GM19455 (cell line): ENCODE measurements at regions not wholly inside any gene's neighbourhood (a gene's known extent, or its start where the extent isn't known, plus 50 kb on each side); places are given as distances from the start of the nearest gene placed in this dataset.
A peak's percentile ranks its signal among the peaks of the same experiment; 100 is the strongest.
"Not testable (repeated sequence)": the region's sequence is repeated elsewhere in the genome, so short reads cannot be mapped to it uniquely, and the experiment has no call there.

Source experiments
- ATAC-seq: cut with Tn5 transposase; IDR thresholded peaks from one replicate; pipeline ENCODE4 v1.9.1; 2021; ENCODE audit not compliant: unreplicated experiment

GRCh38 chr11:109668973-109669634 lies 247.1 kb downstream of the C11orf87 start:
- no peak for ATAC-seq

- no peak for ATAC-seq
These were observed 255.2 kb downstream of the C11orf87 start for GRCh38 chr11:109677231-109677630.

- no peak for ATAC-seq
These were observed 255.9 kb downstream of the C11orf87 start for GRCh38 chr11:109677876-109678275.

- no peak for ATAC-seq
These were observed 258.1 kb downstream of the C11orf87 start for GRCh38 chr11:109680127-109680526.

GRCh38 chr11:109682788-109683187 lies 260.8 kb downstream of the C11orf87 start:
- not testable (repeated sequence) for ATAC-seq

GRCh38 chr11:109695696-109696095 lies 273.7 kb downstream of the C11orf87 start:
- no peak for ATAC-seq

GRCh38 chr11:109696191-109696897 lies 274.4 kb downstream of the C11orf87 start:
- ATAC-seq: no peak

- peak; percentile 90 for ATAC-seq
These were observed 275.3 kb downstream of the C11orf87 start for GRCh38 chr11:109697140-109697843.

- no peak for ATAC-seq
These were observed 276.2 kb downstream of the C11orf87 start for GRCh38 chr11:109698237-109698636.

- ATAC-seq: no peak
These were observed 282.4 kb downstream of the C11orf87 start for GRCh38 chr11:109704432-109704831.

- no peak for ATAC-seq
These were observed 285.0 kb downstream of the C11orf87 start for GRCh38 chr11:109706945-109707344.

GRCh38 chr11:109707411-109707810 lies 285.4 kb downstream of the C11orf87 start:
- no peak for ATAC-seq

- ATAC-seq: no peak
These were observed 286.2 kb downstream of the C11orf87 start for GRCh38 chr11:109708184-109708583.

GRCh38 chr11:109714444-109714843 lies 292.5 kb downstream of the C11orf87 start:
- ATAC-seq: not testable (repeated sequence)

- not testable (repeated sequence) for ATAC-seq
These were observed 293.4 kb downstream of the C11orf87 start for GRCh38 chr11:109715424-109715823.

- ATAC-seq: no peak
These were observed 304.1 kb downstream of the C11orf87 start for GRCh38 chr11:109726061-109726460.

GRCh38 chr11:109728056-109728455 lies 306.1 kb downstream of the C11orf87 start:
- ATAC-seq: no peak

GRCh38 chr11:109729761-109730160 lies 307.8 kb downstream of the C11orf87 start:
- ATAC-seq: no peak

GRCh38 chr11:109730669-109731068 lies 308.7 kb downstream of the C11orf87 start:
- no peak for ATAC-seq

GRCh38 chr11:109731451-109731850 lies 309.5 kb downstream of the C11orf87 start:
- ATAC-seq: no peak

- ATAC-seq: no peak
These were observed 311.3 kb downstream of the C11orf87 start for GRCh38 chr11:109733245-109733644.

GRCh38 chr11:109734566-109734965 lies 312.6 kb downstream of the C11orf87 start:
- ATAC-seq: no peak
